ENCODE measurements at regions not wholly inside any gene's neighbourhood (a gene's known extent, or its start where the extent isn't known, plus 50 kb on each side); places are given as distances from the start of the nearest gene placed in this dataset.

DNA sequence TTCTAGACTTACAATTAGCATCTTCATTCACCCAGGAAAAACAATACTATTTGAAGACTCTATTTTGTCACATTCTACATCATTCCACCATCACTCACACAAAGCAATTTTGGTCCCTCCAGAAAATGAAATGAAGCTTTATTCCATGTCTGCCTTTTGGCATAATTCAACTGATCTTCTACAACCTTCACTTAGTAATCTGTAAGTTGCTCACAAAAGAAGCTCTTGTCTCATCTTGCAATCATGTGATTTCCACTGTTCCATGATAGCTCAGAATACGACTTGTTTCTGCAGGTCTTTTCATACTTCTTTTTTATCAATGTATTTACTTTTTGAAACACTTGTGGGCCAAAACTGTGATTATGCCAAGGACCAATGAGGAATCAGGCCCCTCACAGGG lies 261.9 kb upstream of the NR4A3 start:
- DNase-seq: no peak

DNA sequence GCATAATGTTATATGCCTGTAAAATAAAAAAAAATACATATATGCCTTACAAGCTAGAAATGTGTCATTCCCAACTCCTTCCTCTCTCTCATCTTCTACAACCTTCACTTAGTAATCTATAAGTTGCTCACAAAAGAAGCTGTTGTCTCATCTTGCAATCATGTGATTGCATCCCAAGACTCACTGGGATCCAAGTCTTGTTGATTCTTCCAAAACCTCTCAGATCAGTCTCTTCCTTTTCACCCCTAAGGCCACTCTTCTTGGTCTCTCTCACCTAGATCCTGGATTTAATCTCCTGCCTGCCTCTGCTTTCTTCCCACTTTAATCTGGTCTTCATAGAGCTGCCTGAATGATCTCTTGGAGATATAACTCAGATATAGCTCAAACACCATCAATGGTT lies 261.1 kb upstream of the NR4A3 start:
- DNase-seq: no peak

DNA sequence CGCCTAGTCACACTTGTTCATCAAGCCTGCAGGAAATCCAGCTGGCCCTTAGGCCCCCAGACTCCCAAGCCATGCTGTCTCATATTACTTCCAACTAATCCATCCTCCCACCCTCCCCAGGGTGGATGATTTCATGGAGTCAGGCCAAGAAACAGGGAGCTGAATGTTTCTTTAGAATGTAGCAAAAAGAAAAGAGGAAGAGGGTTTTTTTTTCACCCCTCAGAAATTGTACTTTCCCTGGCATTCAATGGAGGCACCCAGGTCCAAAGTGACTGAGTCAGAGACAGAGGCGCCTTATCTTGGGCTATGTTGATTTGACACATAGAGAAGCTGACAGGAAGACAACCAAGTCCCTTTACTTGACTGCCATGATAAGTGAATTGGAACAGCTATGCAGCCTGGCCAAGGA lies 260.2 kb upstream of the NR4A3 start:
- DNase-seq: no peak

DNA sequence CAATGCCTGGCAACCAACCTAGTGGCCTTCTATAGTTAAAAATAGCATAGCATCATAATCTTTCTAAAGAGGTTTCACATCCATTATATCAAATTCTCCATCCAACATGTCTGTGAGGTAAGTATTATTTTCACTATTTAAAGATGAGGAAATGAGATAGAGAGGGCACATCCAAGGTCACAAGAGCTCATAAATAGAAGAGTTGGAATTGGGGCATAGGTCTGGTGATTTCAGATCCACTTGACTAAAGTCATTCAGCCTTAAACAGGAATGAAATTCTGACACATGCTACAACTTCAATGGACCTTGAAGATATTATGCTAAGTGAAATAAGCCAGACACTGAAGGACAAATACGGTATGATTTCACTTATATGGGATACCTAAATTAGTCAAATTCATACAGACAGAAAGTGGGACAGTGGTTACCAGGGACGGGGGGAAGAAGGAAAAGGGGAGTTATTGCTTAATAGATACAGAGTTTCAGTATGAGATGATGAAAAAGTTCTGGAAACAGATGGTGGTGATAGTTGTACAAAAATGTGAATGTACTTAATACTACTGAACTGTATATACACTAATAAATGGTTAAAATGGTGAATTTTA lies 259.6 kb upstream of the NR4A3 start:
- DNase-seq: no peak

DNA sequence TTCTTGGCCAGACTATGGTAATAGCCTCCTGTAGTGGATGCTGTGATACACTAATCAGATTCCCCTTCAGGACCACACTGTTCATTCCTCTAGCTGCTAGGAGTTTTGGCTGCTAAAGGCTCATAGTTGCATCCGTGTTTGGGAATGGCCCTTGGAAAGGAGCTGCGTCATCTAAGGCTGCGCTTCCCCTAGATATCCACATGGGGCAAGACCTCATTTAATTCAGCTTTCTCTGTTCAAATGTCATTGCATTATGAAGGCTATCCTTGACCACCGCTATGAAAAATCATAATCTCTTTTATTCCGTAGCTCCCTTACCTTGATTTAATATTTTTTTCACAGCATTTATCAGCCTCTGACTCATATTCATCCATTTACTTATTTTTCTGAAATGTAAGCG lies 258.3 kb upstream of the NR4A3 start:
- DNase-seq: no peak

DNA sequence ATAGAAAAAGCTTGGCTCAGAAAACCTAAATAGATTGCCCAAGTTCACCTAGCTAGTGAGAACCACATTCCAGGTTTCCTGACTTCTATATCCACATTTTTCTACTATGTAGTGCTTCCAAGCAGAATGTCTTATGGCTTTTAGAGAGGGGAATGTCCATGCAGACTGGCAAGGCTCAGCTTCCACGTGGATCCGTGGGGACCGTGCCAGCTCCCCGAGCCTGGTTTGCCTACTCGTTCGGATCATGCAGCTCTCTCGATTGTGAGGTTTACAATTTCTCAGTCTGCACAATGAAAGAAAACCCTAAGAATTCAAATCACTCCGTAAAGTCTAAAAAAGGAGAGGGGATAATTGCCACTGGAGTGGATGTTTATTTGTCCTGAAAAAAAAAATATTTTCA lies 256.5 kb upstream of the NR4A3 start:
- DNase-seq: no peak

DNA sequence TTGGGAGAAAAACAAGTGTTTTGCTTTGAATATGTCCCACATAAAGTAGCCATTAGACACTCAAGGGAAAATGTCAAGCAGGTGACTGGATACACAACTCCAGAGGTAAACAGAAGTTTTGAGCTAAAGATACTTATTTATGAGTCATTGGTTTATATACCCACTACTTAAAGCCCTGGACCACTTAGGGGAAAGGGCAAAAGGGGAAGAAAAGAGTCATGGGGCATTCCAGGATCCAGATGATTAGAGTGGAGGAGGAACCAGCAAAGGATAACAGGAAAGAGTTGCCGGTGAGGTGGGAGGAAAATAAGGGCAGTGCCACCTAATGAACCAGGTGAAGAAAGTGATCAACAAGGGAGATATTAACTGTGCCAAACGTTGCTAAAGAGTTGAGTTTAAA lies 254.2 kb upstream of the NR4A3 start:
- DNase-seq: no peak

DNA sequence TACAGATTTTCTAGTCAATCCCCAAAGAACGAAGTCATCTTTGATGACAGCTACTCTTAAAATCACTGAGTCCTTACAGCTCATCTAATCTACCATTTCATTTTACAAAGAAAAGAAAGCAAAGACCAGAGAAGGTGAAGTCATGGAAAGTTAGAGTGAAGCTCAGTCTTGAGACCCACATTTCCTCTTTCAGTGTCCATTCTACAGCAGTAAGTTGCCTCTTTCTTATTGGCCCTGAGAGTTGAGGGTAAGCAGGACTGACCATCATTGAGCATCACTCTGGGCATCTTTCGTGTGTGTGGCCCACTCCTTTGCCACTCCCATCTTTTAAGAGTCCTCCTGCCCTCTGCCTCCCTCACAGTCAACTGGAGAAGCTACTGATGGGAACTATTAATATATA lies 251.8 kb upstream of the NR4A3 start:
- DNase-seq: no peak

DNA sequence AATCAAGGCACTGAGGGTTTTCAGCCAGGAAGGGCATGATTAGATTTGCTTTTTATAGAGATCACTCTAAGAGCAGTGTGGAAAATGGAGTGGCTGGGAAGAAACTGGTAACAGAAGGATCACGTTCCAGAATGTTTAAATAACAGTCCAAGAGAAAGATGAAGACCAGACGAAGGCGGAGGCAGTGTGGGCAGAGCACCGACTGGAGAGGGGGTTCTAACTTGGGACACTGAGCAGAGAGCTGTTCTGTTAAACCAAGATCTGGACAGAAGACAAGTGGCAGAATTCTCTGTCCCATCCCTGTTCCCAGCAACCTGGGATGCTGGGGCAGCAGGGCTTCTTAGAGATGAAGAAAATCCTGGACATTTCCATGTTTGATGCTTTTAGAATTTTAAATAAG lies 249.1 kb upstream of the NR4A3 start:
- DNase-seq: no peak

DNA sequence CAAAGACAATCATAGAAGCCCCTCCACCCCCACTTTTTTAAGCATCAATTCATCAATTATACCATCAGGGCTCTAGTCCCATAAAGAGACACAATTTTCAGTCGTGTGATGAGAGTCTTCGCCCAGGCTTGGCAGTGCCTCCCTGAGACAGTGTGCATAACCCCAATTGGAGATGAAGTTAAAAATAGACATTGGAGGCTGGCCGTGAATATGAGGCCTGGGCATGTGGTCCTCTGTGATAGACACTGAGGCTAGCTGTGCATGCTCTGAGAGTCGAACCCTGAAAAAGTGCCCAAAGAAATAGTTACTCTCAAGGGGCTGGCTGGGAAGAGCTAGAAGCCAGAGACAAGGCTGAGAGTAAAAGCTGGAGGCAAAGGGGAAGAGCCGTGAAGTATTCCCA lies 248.6 kb upstream of the NR4A3 start:
- DNase-seq: no peak

DNA sequence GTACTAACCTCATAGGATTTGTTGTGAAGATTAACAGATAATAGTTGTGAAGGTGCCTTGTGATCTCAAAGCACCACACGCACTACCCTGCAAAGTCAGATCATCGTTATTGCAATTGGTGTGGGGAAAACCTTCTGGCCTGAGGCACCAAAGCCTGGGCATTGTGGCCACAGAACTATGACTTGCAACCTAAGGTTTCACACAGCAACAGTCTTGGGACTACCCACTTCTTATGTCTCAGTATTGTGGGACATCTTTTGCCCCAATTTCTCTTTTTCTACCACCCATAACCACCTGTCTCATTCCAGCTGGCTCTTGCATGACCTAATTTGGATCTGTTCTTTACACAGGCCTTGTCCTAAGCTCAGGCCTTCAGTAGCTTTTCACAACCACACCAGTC lies 247.8 kb upstream of the NR4A3 start:
- DNase-seq: no peak

DNA sequence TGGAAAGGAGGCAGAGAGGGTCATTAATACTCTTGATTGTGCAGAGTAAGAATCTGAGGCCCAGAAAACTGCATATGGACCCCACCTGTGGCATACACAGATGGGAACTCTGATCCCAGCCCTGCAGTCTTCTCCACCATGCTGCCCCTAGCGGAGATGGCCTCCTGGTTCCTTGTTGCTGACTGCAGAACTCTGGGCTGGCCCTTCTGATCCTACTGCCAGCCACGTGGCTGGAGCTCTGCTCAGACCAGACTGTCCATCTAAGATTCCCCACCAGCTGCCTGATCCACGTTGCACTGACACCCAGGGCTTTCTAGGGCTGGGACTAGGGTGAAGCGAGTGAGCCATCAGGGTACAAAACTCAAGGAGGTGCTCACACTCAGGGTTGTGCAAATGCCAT lies 245.7 kb upstream of the NR4A3 start:
- DNase-seq: no peak

DNA sequence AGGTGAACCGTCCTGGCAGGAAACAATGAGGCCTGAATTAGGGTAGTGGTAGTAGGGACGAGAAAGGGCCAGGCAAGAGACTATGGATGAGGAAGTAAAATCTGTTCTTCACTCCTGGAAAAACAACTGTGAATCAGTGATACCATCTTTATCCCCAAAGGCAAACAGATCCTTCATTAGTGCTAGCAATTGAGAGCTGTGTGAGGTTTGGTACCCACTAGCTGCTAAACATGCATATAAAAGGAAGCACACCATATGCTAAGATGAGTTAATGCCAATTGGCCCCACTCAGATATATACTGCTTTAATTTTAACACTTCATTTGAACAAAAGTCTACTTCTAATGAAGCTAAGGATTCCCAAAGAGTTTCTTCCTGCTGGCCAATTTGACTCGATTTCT lies 244.8 kb upstream of the NR4A3 start:
- no peak for DNase-seq

DNA sequence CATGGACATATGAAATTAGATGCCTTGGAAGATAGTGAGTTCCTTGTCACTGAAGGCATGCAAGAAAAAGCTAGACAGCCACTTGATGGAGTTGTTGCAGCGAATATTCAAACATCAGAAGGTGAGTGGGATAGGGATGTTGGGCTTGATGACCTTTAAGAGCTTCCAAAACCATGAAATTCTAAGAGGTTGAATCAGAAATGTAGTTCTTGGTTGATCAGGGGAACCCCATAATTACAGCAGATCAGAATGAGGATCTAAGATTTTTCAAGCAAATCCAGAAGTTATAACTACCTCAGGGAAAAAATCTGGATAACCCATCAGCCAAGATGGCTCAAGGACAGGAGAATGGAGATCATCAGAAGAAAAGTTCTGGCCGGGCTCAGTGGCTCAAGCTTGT lies 244.3 kb upstream of the NR4A3 start:
- no peak for DNase-seq

DNA sequence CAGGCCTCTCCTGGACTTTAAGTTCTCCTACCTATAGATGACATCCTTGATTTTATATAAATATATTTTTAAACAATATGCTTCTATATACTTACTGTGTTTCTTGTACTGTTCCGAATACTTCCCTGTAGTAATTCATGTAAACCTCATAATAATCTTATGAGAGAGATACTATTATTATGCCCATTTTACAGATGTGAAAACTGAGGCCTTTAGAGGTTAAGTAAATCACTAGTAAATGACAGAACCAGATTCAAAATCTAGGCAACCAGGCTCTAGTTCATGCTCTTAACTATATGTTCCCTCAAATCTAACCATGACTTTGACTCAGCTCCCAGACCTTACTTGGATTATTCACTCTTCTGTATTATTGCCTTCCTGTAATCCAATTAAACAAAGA lies 243.0 kb upstream of the NR4A3 start:
- DNase-seq: no peak

DNA sequence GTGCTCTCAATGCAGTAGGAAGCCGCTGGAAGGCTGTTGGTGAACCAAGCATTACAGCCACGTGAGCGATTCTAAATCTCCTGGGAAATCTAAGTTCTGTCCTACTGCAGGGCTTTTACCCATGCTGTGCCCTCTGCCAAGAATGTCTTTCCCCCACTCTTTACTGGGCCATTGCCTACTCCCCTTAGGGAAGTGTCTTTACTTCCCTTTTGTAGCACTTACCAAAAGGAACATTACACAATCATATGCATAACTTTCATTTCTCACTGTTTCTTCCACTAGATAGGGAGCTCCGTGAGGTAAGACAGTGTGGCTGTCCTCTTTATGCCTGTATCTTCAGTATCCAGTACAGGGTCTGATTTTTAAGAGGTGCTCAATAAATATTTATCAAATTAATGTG lies 241.7 kb upstream of the NR4A3 start:
- DNase-seq: no peak

DNA sequence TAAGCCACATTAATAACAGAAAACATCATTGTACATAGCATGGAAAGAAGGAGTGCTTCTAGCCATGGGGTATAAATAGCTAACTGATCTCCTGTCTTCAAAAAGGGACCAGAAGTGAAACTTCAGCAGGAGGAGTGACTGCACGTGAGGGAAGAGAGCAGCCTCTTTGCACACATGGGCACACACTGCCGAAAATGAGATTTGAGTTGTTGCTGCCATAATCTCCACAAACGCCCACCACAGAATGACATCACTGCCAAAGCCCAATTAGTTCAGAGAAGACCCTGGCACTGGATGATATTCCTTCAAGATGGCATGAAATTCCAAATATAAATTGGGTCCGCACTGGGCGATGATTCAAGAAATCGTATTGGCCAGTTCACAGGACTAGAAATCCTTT lies 238.9 kb upstream of the NR4A3 start:
- no peak for DNase-seq

DNA sequence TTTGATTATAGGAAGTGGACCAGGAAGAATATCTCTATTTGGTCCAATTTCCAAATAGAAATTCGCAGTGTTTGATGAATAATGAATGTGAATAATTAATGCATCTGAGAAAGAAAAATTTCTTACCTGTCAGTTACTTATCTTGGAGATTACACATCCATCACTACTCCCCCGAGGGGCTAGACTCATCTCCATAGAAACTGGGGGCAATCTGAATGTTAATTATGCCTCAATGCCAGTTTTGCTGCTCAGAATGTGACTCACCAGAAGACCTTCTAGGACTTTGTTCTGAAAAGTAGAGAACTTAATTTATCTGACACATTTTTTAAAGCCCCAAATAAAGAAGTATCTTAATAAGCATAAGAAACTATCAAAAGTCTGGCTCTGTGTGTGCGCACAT lies 233.4 kb upstream of the NR4A3 start:
- DNase-seq: no peak

DNA sequence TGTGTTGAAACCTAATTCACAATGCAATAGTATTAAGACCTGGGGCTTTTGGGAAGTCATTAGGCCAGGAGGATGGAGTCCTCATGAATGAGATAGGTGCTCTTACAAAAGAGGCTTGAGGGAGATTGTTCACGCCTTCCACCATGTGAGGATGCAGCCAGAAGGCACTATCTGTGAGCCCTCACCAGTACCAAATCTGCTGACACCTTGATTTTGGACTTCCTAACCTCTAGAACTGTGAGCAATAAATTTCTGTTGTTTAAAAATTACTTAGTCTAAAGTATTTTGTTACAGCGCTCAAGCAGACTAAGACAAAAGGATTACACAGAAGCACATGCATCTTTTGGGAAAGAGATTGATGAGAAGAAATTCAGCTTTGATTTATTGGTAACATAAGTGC lies 232.9 kb upstream of the NR4A3 start:
- no peak for DNase-seq

DNA sequence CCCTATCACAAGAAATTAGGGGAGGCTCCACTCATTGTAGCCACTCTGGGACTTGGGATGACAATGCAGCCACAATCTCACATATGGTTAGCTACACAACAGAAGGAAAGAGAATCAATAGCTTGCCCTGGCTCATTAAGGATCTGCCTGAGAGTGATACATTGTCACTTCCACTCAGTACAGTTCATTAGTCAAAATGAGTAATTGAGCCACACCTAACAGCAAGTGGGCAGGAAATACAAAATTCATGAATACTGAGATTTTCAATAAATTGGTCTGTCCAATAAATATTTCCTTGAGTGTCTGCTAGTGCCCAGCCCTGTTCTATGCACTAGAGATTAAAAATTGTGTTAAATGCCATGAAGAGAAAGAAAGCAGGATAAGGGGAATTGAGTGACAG lies 231.3 kb upstream of the NR4A3 start:
- no peak for DNase-seq

DNA sequence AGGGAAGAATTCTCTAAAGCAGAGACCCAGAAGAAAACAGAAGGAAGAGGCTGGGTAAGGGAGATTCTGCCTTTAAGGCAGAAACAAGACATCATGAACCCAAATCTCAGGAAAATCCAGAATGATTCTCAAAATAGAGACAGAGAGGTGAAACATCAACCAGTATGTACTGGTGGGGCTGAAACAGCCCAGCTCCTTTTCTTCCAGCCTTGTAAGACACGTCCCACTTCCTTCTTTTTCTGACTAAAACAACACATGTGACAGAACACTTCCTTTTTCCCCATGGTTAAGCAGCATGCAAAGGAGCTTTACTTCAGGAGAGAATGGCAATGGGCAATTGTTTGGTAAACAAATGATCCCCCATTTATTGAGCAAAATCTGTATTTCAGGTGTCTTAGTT lies 230.8 kb upstream of the NR4A3 start:
- DNase-seq: no peak

DNA sequence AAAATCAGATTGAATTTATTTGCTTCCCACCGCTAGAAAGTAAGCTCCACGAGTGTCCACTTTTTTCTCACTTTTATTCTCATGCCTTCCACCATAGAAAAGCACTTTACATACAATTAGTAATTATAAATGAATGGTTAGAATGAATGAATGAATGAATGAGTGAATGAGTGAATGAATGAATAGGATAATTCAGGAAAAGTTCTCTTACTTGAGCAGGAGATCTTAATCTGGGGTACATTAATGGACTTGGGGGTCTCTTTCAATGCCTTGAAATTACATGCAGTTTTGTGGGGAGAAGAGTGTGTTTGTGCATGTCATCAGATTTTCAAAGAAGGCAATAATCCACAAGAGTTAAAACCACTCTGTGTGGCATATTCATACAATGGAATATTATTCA lies 229.9 kb upstream of the NR4A3 start:
- DNase-seq: no peak

DNA sequence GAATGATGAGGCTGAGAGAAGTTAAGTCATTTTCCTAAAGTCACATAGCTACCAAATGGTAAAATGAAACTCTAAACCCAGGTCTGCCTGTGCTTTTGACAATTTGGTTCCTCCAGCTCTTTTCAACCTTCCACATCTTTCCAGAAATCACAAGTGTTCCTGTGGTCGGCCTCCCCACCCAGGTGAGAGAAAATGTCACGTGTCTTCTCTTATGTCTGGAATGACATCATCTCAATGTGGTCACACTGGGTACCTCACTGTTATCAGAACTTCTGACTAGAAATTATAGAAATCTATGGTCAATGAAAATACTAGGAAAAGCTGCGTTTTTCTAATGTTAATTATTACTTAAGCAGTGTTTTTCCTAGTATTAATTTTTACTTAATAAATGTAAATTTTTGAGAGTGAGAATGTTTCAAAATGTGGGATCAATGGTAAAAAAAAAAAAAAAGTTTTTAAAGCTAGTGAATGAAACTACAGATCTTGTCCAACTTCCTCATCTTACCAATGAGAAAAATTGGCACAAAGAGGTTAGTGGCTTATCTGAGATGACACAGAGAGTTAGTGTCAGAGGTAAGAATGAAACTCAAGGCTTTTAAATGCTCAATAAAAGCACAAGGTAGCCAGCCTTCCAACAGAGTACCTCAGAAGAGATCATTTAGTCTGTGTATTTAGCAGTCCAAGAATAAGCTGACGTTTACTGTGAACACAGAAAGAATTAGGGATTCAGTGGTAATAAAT lies 228.7 kb upstream of the NR4A3 start:
- no peak for DNase-seq

DNA sequence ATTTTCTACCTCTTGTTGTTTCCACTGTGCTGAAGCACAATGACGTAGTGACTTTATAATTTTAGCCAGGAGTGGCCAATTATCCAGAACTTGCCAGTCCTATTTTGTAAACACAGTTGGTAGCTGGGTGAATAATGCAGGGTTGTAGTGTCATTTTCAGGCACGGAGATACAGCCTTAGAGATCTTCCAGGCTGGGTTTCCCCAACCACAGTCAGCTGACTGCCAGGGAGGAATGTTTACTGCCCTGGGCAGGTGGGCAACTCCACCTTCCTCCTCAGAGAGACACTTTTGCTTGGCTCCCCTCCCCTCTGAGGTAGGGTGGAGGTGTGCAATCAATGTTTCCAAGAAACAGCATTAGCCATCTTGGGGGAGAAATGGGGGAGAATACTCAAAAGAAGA lies 228.1 kb upstream of the NR4A3 start:
- DNase-seq: no peak

DNA sequence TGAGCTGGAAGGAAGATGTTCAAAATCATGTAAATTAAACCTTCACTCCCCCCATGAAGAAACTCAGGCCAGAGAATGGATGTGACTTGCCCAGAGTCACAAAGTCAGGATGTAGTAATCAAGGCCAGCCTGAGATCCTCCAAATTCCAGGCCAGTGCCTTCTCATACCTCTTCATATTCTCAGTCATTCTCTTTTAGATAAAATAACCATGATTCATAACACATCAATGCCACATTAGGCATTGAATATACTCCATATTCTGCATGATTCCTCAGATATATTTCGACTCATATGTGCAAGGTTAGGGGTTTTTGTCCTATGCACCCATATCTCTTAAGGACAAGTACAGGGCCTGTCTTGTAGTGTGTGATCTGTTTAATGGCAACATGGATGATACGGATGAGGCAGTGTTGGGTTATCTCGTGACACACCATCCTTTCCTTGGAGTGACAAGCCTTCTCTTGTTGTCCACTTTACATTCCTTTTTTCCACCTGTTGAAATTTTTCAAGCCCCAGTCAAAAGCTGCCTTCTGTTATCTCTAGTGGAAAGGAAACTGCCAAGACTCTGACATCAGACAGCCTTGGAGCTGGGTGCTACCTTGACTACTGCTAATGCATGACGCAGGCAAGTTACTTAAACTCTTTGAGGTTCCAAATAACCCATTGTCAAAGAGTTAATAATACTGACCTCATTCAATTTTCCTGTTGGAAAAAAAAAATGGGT lies 227.5 kb upstream of the NR4A3 start:
- DNase-seq: no peak
